Activated T-cell treated with anti-CD3 and anti-CD28 coated beads, Interleukin-2, amount 50 U/mL, for 4 hours (primary cell): ENCODE measurements at regions not wholly inside any gene's neighbourhood (a gene's known extent, or its start where the extent isn't known, plus 50 kb on each side); places are given as distances from the start of the nearest gene placed in this dataset.
"Not testable (repeated sequence)": the region's sequence is repeated elsewhere in the genome, so short reads cannot be mapped to it uniquely, and the experiment has no call there.

Experiments used
- ATAC-seq, 2 donors: fragments of 200-7000 bp; cut with Tn5 transposase; one replicate each; pipeline ENCODE4 v1.10.0; 2021
- DNase-seq: peaks from one replicate; pipeline ENCODE4 v3.0.0-alpha.2; 2020
- H3K27me3 Mint-ChIP-seq: one replicate; pipeline ENCODE4 v1.8.0; 2021; ENCODE audit warnings: low read depth, mixed read lengths
- H3K36me3 Mint-ChIP-seq: one replicate; pipeline ENCODE4 v1.8.0; 2022; ENCODE audit warnings: mixed read lengths; ENCODE audit not compliant: insufficient read depth
- H3K4me1 Mint-ChIP-seq: one replicate; pipeline ENCODE4 v1.8.0; 2021; ENCODE audit warnings: low read depth, mixed read lengths
- H3K4me3 Mint-ChIP-seq: one replicate; pipeline ENCODE4 v1.8.0; 2021; ENCODE audit warnings: mild to moderate bottlenecking, moderate library complexity, mixed read lengths
- H3K9me3 Mint-ChIP-seq: one replicate; pipeline ENCODE4 v1.8.0; 2021; ENCODE audit warnings: mixed read lengths

GRCh38 chr1:189192741-189193520, 1284.7 kb downstream of the BRINP3 start:
- DNase-seq: no peak
- H3K36me3 Mint-ChIP-seq: no peaks in the 10 kb centered on the region
- ATAC-seq: no peak
- H3K4me3 Mint-ChIP-seq: no peak overlapping the region
- H3K4me1 Mint-ChIP-seq: no peaks in the 10 kb centered on the region
- no peaks in the 10 kb centered on the region for H3K27me3 Mint-ChIP-seq
- peaks cover 6% of the 10 kb centered on the region for H3K9me3 Mint-ChIP-seq

GRCh38 chr1:189205863-189206262, 1271.8 kb downstream of the BRINP3 start:
- no peaks in the 10 kb centered on the region for H3K4me1 Mint-ChIP-seq
- H3K9me3 Mint-ChIP-seq: peaks cover 8% of the 10 kb centered on the region
- no peaks in the 10 kb centered on the region for H3K27me3 Mint-ChIP-seq
- no peak overlapping the region for H3K4me3 Mint-ChIP-seq
- DNase-seq (no peak), ATAC-seq (no peak)
- no peaks in the 10 kb centered on the region for H3K36me3 Mint-ChIP-seq

GRCh38 chr1:189206617-189207016, 1271.0 kb downstream of the BRINP3 start:
- Mint-ChIP-seq H3K27me3 (no peaks in the 10 kb centered on the region), H3K36me3 (no peaks in the 10 kb centered on the region), H3K4me3 (no peak overlapping the region), H3K9me3 (peaks cover 8% of the 10 kb centered on the region), H3K4me1 (no peaks in the 10 kb centered on the region)
- ATAC-seq: no peak
- no peak for DNase-seq

GRCh38 chr1:189211742-189212141, 1265.9 kb downstream of the BRINP3 start:
- no peak for DNase-seq
- Mint-ChIP-seq H3K4me3 (no peak overlapping the region), H3K36me3 (no peaks in the 10 kb centered on the region), H3K4me1 (no peaks in the 10 kb centered on the region), H3K27me3 (no peaks in the 10 kb centered on the region), H3K9me3 (peaks cover 9% of the 10 kb centered on the region)
- ATAC-seq: no peak

GRCh38 chr1:189212606-189213005, 1265.1 kb downstream of the BRINP3 start:
- H3K4me1 Mint-ChIP-seq: no peaks in the 10 kb centered on the region
- H3K27me3 Mint-ChIP-seq: no peaks in the 10 kb centered on the region
- H3K36me3 Mint-ChIP-seq: no peaks in the 10 kb centered on the region
- H3K9me3 Mint-ChIP-seq: peaks cover 9% of the 10 kb centered on the region
- no peak overlapping the region for H3K4me3 Mint-ChIP-seq
- DNase-seq (no peak), ATAC-seq (no peak)

GRCh38 chr1:189216886-189217285, 1260.8 kb downstream of the BRINP3 start:
- no peak for DNase-seq
- H3K9me3 Mint-ChIP-seq: peaks cover 4% of the 10 kb centered on the region
- no peak for ATAC-seq
- H3K4me3 Mint-ChIP-seq: no peak overlapping the region
- H3K27me3 Mint-ChIP-seq: no peaks in the 10 kb centered on the region
- no peaks in the 10 kb centered on the region for H3K36me3 Mint-ChIP-seq
- H3K4me1 Mint-ChIP-seq: no peaks in the 10 kb centered on the region

GRCh38 chr1:189217646-189218045, 1260.0 kb downstream of the BRINP3 start:
- no peak overlapping the region for H3K4me3 Mint-ChIP-seq
- peaks cover 4% of the 10 kb centered on the region for H3K9me3 Mint-ChIP-seq

GRCh38 chr1:189220750-189221149, 1256.9 kb downstream of the BRINP3 start:
- H3K36me3 Mint-ChIP-seq: no peaks in the 10 kb centered on the region

More at GRCh38 chr1:189217646-189218045, 1260.0 kb downstream of the BRINP3 start:
- Mint-ChIP-seq H3K36me3 (no peaks in the 10 kb centered on the region), H3K4me1 (no peaks in the 10 kb centered on the region), H3K27me3 (no peaks in the 10 kb centered on the region)
- ATAC-seq (no peak), DNase-seq (no peak)

GRCh38 chr1:189225794-189226145, 1251.9 kb downstream of the BRINP3 start:
- H3K27me3 Mint-ChIP-seq, ATAC-seq: not testable (repeated sequence)

More at GRCh38 chr1:189220750-189221149, 1256.9 kb downstream of the BRINP3 start:
- H3K27me3 Mint-ChIP-seq: no peaks in the 10 kb centered on the region
- H3K9me3 Mint-ChIP-seq: peaks cover 13% of the 10 kb centered on the region
- ATAC-seq (no peak), DNase-seq (no peak)
- H3K4me1 Mint-ChIP-seq: no peaks in the 10 kb centered on the region
- no peak overlapping the region for H3K4me3 Mint-ChIP-seq

GRCh38 chr1:189226779-189227178, 1250.9 kb downstream of the BRINP3 start:
- no peak overlapping the region for H3K4me3 Mint-ChIP-seq
- no peaks in the 10 kb centered on the region for H3K27me3 Mint-ChIP-seq

More at GRCh38 chr1:189225794-189226145, 1251.9 kb downstream of the BRINP3 start:
- not testable (repeated sequence) for DNase-seq, H3K4me1 Mint-ChIP-seq, H3K36me3 Mint-ChIP-seq, H3K4me3 Mint-ChIP-seq
- H3K9me3 Mint-ChIP-seq: peaks cover 23% of the 10 kb centered on the region

GRCh38 chr1:189237008-189237407, 1240.7 kb downstream of the BRINP3 start:
- Mint-ChIP-seq H3K4me1 (no peaks in the 10 kb centered on the region), H3K27me3 (no peaks in the 10 kb centered on the region), H3K36me3 (no peaks in the 10 kb centered on the region), H3K4me3 (no peak overlapping the region), H3K9me3 (peaks cover 38% of the 10 kb centered on the region)
- ATAC-seq (no peak), DNase-seq (no peak)

More at GRCh38 chr1:189226779-189227178, 1250.9 kb downstream of the BRINP3 start:
- Mint-ChIP-seq H3K4me1 (no peaks in the 10 kb centered on the region), H3K9me3 (peaks cover 23% of the 10 kb centered on the region), H3K36me3 (no peaks in the 10 kb centered on the region)
- DNase-seq (no peak), ATAC-seq (no peak)

- Mint-ChIP-seq H3K4me1 (no peaks in the 10 kb centered on the region), H3K27me3 (no peaks in the 10 kb centered on the region), H3K9me3 (peaks cover 16% of the 10 kb centered on the region), H3K4me3 (no peak overlapping the region), H3K36me3 (no peaks in the 10 kb centered on the region)
- no peak for ATAC-seq
- no peak for DNase-seq
These were observed 1223.9 kb downstream of the BRINP3 start for GRCh38 chr1:189253601-189254350.

GRCh38 chr1:189261128-189261527, 1216.5 kb downstream of the BRINP3 start:
- not testable (repeated sequence) for ATAC-seq, H3K36me3 Mint-ChIP-seq, DNase-seq, H3K4me1 Mint-ChIP-seq, H3K27me3 Mint-ChIP-seq, H3K4me3 Mint-ChIP-seq
- H3K9me3 Mint-ChIP-seq: peaks cover 11% of the 10 kb centered on the region

GRCh38 chr1:189269011-189269410, 1208.7 kb downstream of the BRINP3 start:
- ATAC-seq (no peak), DNase-seq (no peak)
- H3K36me3 Mint-ChIP-seq: no peaks in the 10 kb centered on the region
- no peaks in the 10 kb centered on the region for H3K27me3 Mint-ChIP-seq
- no peak overlapping the region for H3K4me3 Mint-ChIP-seq
- H3K4me1 Mint-ChIP-seq: no peaks in the 10 kb centered on the region
- peaks cover 32% of the 10 kb centered on the region for H3K9me3 Mint-ChIP-seq

GRCh38 chr1:189274267-189274666, 1203.4 kb downstream of the BRINP3 start:
- ATAC-seq (no peak), DNase-seq (no peak)
- Mint-ChIP-seq H3K4me3 (no peak overlapping the region), H3K27me3 (no peaks in the 10 kb centered on the region), H3K36me3 (no peaks in the 10 kb centered on the region), H3K9me3 (peaks cover 20% of the 10 kb centered on the region), H3K4me1 (no peaks in the 10 kb centered on the region)
